Type B pancreatic cell (in vitro differentiated cells): ENCODE measurements at regions not wholly inside any gene's neighbourhood (a gene's known extent, or its start where the extent isn't known, plus 50 kb on each side); places are given as distances from the start of the nearest gene placed in this dataset.

ENCODE experiments used
- DNase-seq: peaks from one replicate; pipeline ENCODE4 v3.0.0; 2021; ENCODE audit warnings: mixed read lengths; ENCODE audit not compliant: unreplicated experiment; ENCODE audit errors: extremely low spot score
- H3K27ac Mint-ChIP-seq: 2 replicates; pipeline ENCODE4 v1.8.0; 2021; ENCODE audit warnings: mild to moderate bottlenecking, mixed read lengths
- H3K27me3 Mint-ChIP-seq: 2 replicates; pipeline ENCODE4 v1.8.0; 2021; ENCODE audit warnings: mixed read lengths
- H3K36me3 Mint-ChIP-seq: 2 replicates; pipeline ENCODE4 v1.8.0; 2021; ENCODE audit warnings: mixed read lengths
- H3K4me1 Mint-ChIP-seq: one replicate; pipeline ENCODE4 v1.8.0; 2021; ENCODE audit warnings: mixed read lengths; ENCODE audit not compliant: unreplicated experiment
- H3K4me3 Mint-ChIP-seq: 2 replicates; pipeline ENCODE4 v1.8.0; 2021; ENCODE audit warnings: mild to moderate bottlenecking, mixed read lengths
- H3K9me3 Mint-ChIP-seq: 2 replicates; pipeline ENCODE4 v1.8.0; 2021; ENCODE audit warnings: mixed read lengths
- TF ChIP-seq, protein P1 (sequence below): fragments of 200-600 bp; sonication (generic); conservative IDR thresholded peaks from 2 replicates; pipeline ENCODE4 v1.5.0; 2021; ENCODE audit warnings: antibody characterized with exemption, mild to moderate bottlenecking

DNA sequence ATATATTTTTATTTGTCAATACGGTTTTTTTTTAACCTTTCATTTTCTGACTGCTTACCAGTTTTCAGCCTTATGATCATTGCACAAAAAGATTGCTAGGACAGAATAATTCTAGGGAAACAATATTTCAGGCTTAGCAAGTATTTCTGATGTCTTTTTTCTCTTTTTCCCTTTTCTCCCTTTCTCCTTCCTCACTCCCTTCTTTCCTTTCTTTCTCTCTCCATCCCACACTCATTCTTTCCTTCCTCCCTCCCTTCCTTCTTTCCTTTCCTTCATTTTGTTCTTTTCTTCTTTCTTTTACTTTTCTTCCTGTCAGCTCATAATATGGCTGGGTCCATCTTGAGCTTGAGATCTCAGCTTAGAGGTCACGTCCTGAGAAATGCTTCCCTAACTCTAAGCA, 601.4 kb upstream of the NOVA1 start:
- no peaks in the 10 kb centered on the region for H3K4me1 Mint-ChIP-seq
- TF ChIP-seq, protein P1, sequence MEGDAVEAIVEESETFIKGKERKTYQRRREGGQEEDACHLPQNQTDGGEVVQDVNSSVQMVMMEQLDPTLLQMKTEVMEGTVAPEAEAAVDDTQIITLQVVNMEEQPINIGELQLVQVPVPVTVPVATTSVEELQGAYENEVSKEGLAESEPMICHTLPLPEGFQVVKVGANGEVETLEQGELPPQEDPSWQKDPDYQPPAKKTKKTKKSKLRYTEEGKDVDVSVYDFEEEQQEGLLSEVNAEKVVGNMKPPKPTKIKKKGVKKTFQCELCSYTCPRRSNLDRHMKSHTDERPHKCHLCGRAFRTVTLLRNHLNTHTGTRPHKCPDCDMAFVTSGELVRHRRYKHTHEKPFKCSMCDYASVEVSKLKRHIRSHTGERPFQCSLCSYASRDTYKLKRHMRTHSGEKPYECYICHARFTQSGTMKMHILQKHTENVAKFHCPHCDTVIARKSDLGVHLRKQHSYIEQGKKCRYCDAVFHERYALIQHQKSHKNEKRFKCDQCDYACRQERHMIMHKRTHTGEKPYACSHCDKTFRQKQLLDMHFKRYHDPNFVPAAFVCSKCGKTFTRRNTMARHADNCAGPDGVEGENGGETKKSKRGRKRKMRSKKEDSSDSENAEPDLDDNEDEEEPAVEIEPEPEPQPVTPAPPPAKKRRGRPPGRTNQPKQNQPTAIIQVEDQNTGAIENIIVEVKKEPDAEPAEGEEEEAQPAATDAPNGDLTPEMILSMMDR: no peak

DNA sequence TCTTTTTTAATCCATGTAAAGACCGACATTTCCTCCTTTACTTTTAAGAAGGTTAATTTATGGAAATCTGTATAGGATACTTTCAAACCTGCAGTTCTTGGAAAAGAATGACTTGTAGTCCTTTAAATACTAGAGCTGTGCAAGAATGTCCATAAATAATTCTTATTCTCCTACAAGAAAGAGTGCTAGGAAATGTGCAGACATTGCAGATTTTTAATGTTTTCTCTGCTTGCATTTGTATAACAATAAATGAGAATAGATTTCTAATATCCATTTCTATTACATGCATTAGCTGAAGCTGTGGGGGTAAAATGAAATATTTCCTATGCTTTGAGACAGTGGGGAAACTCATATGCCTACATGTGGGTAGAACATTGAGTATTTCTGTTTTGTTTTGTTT, 607.2 kb upstream of the NOVA1 start:
- H3K27ac Mint-ChIP-seq: no peak overlapping the region

More for the DNA sequence above, 601.4 kb upstream of the NOVA1 start:
- DNase-seq: no peak
- Mint-ChIP-seq H3K4me3 (no peak overlapping the region), H3K27me3 (no peaks in the 10 kb centered on the region), H3K36me3 (no peaks in the 10 kb centered on the region), H3K9me3 (no peaks in the 10 kb centered on the region), H3K27ac (no peak overlapping the region)

DNA sequence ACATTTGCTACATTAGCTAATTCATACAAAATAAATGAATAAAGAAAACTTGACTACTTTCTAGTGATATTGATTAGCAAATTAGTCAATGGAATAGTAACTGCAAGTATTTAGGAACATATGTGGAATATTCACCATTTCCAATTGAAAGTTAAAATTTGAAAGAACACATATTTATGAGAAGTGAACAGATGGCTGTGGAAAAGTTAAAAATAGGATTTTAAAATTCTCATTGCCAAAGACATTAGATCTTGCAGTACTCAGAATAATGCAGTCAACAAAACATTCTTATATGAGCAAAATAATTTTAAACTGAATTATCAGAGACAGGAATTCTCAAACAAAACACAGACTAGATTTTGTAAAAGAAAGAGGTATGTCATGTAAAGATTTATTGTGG, 613.9 kb upstream of the NOVA1 start:
- no peak for DNase-seq
- Mint-ChIP-seq H3K4me3 (no peak overlapping the region), H3K27me3 (peaks cover 4% of the 10 kb centered on the region), H3K4me1 (no peaks in the 10 kb centered on the region), H3K36me3 (no peaks in the 10 kb centered on the region), H3K9me3 (peaks cover 8% of the 10 kb centered on the region), H3K27ac (no peak overlapping the region)
- TF ChIP-seq, protein P1: no peak

More for the DNA sequence above, 607.2 kb upstream of the NOVA1 start:
- TF ChIP-seq, protein P1: no peak
- peaks cover 4% of the 10 kb centered on the region for H3K27me3 Mint-ChIP-seq
- H3K4me1 Mint-ChIP-seq: no peaks in the 10 kb centered on the region
- no peak overlapping the region for H3K4me3 Mint-ChIP-seq
- no peaks in the 10 kb centered on the region for H3K9me3 Mint-ChIP-seq
- DNase-seq: no peak
- no peaks in the 10 kb centered on the region for H3K36me3 Mint-ChIP-seq

DNA sequence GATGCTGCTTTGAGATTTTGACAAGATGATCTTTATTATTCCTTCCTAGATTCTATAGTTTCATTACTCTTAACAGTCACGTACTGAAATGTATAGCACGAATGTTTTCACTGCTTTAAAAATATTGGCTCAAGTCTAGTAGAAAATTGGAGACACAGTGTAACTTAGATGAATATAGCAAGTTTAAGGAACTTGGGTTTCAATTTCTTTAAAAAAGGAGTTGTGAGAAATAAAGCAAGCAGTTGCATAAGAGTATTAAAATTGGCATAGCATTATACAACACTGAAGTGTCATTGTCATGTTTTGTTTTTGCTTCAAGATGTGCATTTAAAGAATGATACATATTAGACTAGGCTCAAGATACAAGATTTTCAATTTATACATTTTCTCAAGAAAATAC, 624.8 kb upstream of the NOVA1 start:
- H3K9me3 Mint-ChIP-seq: peaks cover 10% of the 10 kb centered on the region
- no peaks in the 10 kb centered on the region for H3K27me3 Mint-ChIP-seq
- DNase-seq: no peak
- H3K27ac Mint-ChIP-seq: no peak overlapping the region
- H3K36me3 Mint-ChIP-seq: no peaks in the 10 kb centered on the region
- H3K4me1 Mint-ChIP-seq: no peaks in the 10 kb centered on the region
- TF ChIP-seq, protein P1: no peak
- no peak overlapping the region for H3K4me3 Mint-ChIP-seq

DNA sequence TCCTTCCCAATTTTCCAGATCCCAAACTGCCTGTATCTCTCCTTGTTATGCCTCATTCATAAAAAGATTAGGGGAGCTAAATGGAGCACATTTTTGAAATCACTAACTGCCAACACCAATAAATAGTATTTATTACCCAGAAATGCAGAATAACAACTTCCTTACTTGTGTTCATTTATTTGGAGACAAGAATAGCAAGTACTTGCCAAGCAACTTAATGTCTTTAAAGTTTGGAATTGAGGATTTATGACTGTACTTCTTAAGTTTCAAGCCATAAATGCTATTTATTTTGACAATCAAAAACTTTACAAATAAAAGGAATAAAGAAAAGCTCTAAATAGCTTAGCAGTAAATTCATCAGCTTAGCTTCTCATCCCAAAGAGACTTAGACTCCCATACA, 626.1 kb upstream of the NOVA1 start:
- DNase-seq: no peak
- H3K36me3 Mint-ChIP-seq: no peaks in the 10 kb centered on the region
- H3K27me3 Mint-ChIP-seq: no peaks in the 10 kb centered on the region
- peaks cover 10% of the 10 kb centered on the region for H3K9me3 Mint-ChIP-seq
- no peak overlapping the region for H3K27ac Mint-ChIP-seq
- no peak overlapping the region for H3K4me3 Mint-ChIP-seq
- TF ChIP-seq, protein P1: no peak
- H3K4me1 Mint-ChIP-seq: no peaks in the 10 kb centered on the region

DNA sequence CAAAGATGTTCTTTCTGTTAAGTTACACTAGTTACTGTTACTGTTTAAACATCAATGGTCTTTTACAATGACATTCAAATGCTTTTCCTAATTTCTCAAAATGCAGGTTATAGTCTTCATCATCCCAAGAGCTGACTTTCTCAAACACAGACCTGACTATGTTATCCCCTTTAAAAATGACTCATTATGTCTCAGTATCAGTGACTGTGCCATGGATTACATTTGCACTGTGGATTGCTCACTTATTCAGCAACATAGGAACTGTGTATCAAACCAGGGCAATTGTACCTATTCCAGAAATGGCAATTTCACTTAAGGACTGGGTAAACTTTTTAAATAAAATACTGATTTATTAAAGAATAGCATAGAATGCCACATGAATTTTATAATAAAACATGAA, 630.2 kb upstream of the NOVA1 start:
- Mint-ChIP-seq H3K4me3 (no peak overlapping the region), H3K27me3 (no peaks in the 10 kb centered on the region), H3K27ac (no peak overlapping the region), H3K9me3 (peaks cover 4% of the 10 kb centered on the region), H3K36me3 (no peaks in the 10 kb centered on the region), H3K4me1 (no peaks in the 10 kb centered on the region)
- TF ChIP-seq, protein P1: no peak
- DNase-seq: no peak
